ENCODE measurements at regions not wholly inside any gene's neighbourhood (a gene's known extent, or its start where the extent isn't known, plus 50 kb on each side); places are given as distances from the start of the nearest gene placed in this dataset.

DNA sequence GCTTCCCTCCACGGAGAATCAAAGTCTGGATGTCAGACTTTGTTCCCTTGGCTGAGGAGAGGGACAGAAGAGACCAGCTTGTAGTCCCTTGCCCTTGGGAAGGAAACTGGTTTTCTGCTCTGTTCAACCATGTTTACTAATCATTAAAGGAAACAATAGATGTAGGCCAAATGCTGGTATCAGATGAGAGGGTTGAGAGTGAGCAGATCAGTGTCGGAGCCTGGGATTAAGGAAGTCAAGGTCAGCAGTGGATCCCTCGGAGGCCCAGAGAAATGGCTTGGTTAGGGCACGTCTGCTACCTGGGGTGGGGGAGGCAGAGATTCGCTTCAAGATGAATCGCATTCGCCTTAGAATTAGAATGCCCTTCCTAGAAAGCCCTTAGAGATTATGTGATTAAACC is 109.1 kb downstream of the MYCN start:
- H3K36me3 ChIP-seq (ENCODE audit: control insufficient read depth in 4 of 4, insufficient read depth in 3 of 4, low read depth in 1 of 4, low read length in 3 of 4): no peaks in the 10 kb centered on the region
- no peak overlapping the region for H3K9ac ChIP-seq (ENCODE audit: low read depth in 1 of 2, low read length in 2 of 2)
- no peak for DNase-seq (ENCODE audit: low spot score)
- peaks cover 0 to 2% (median 0%) of the 10 kb centered on the region in 4 donors for H3K27me3 ChIP-seq (ENCODE audit: control insufficient read depth in 4 of 4, insufficient read depth in 4 of 4, low read length in 3 of 4)
- H3K4me1 ChIP-seq (ENCODE audit: control insufficient read depth in 4 of 4, insufficient read depth in 4 of 4, low read length in 3 of 4): no peaks in the 10 kb centered on the region
- WGBS: 84% methylated on average over 7 of the region's 7 CpGs
- no peak overlapping the region for H3K4me3 ChIP-seq (ENCODE audit: low read depth in 1 of 3, low read length in 3 of 3)
- no peaks in the 10 kb centered on the region for H3K9me3 ChIP-seq (ENCODE audit: control insufficient read depth in 4 of 4, low read length in 3 of 4)
- TF ChIP-seq FOXA1 (IDR thresholded peaks at IDR 0.05) (no peak), SP1 (IDR thresholded peaks at IDR 0.05) (no peak), TAF1 (conservative IDR thresholded peaks at IDR 0.05) (no peak), HNF4A (conservative IDR thresholded peaks at IDR 0.05) (no peak), HNF4G (IDR thresholded peaks at IDR 0.05) (no peak), CTCF (IDR thresholded peaks at IDR 0.05; ENCODE audit: low read depth, low read length, missing input control) (no peak), EGR1 (IDR thresholded peaks at IDR 0.05; ENCODE audit: low read depth in 2 of 2) (no peak), ATF3 (IDR thresholded peaks at IDR 0.05) (no peak), RXRA (IDR thresholded peaks at IDR 0.05) (no peak), JUND (IDR thresholded peaks at IDR 0.05) (no peak), RAD21 (IDR thresholded peaks at IDR 0.05) (no peak), ZBTB33 (IDR thresholded peaks at IDR 0.05) (no peak), GABPA (IDR thresholded peaks at IDR 0.05 in 1 of 2, conservative IDR thresholded peaks at IDR 0.05 in 1 of 2) (no peak)
- no peak overlapping the region for H3K27ac ChIP-seq (ENCODE audit: low read depth in 1 of 2, low read length in 2 of 2)

GRCh38 chr2:16048466-16048865 is 108.1 kb downstream of the MYCN start:
- Histone ChIP-seq H3K27ac (ENCODE audit: low read depth in 1 of 2, low read length in 2 of 2) (no peak overlapping the region), H3K36me3 (ENCODE audit: control insufficient read depth in 4 of 4, insufficient read depth in 3 of 4, low read depth in 1 of 4, low read length in 3 of 4) (no peaks in the 10 kb centered on the region), H3K4me3 (ENCODE audit: low read depth in 1 of 3, low read length in 3 of 3) (no peak overlapping the region), H3K27me3 (ENCODE audit: control insufficient read depth in 4 of 4, insufficient read depth in 4 of 4, low read length in 3 of 4) (peaks cover 0 to 2% (median 0%) of the 10 kb centered on the region in 4 donors), H3K9ac (ENCODE audit: low read depth in 1 of 2, low read length in 2 of 2) (no peak overlapping the region), H3K4me1 (ENCODE audit: control insufficient read depth in 4 of 4, insufficient read depth in 4 of 4, low read length in 3 of 4) (no peaks in the 10 kb centered on the region), H3K9me3 (ENCODE audit: control insufficient read depth in 4 of 4, low read length in 3 of 4) (no peaks in the 10 kb centered on the region)
- TF ChIP-seq ATF3 (IDR thresholded peaks at IDR 0.05): no peak
- TF ChIP-seq CTCF (IDR thresholded peaks at IDR 0.05; ENCODE audit: low read depth, low read length, missing input control): no peak
- TF ChIP-seq RAD21 (IDR thresholded peaks at IDR 0.05): no peak
- no peak for TF ChIP-seq FOXA2 (IDR thresholded peaks at IDR 0.05)
- no peak for TF ChIP-seq SP1 (IDR thresholded peaks at IDR 0.05)
- no peak for TF ChIP-seq GABPA (IDR thresholded peaks at IDR 0.05 in 1 of 2, conservative IDR thresholded peaks at IDR 0.05 in 1 of 2)
- no peak for TF ChIP-seq JUND (IDR thresholded peaks at IDR 0.05)
- no peak for TF ChIP-seq RXRA (IDR thresholded peaks at IDR 0.05)
- no peak for TF ChIP-seq HNF4A (conservative IDR thresholded peaks at IDR 0.05)
- TF ChIP-seq, protein P1, sequence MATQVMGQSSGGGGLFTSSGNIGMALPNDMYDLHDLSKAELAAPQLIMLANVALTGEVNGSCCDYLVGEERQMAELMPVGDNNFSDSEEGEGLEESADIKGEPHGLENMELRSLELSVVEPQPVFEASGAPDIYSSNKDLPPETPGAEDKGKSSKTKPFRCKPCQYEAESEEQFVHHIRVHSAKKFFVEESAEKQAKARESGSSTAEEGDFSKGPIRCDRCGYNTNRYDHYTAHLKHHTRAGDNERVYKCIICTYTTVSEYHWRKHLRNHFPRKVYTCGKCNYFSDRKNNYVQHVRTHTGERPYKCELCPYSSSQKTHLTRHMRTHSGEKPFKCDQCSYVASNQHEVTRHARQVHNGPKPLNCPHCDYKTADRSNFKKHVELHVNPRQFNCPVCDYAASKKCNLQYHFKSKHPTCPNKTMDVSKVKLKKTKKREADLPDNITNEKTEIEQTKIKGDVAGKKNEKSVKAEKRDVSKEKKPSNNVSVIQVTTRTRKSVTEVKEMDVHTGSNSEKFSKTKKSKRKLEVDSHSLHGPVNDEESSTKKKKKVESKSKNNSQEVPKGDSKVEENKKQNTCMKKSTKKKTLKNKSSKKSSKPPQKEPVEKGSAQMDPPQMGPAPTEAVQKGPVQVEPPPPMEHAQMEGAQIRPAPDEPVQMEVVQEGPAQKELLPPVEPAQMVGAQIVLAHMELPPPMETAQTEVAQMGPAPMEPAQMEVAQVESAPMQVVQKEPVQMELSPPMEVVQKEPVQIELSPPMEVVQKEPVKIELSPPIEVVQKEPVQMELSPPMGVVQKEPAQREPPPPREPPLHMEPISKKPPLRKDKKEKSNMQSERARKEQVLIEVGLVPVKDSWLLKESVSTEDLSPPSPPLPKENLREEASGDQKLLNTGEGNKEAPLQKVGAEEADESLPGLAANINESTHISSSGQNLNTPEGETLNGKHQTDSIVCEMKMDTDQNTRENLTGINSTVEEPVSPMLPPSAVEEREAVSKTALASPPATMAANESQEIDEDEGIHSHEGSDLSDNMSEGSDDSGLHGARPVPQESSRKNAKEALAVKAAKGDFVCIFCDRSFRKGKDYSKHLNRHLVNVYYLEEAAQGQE (IDR thresholded peaks at IDR 0.05): no peak
- no peak for TF ChIP-seq TAF1 (conservative IDR thresholded peaks at IDR 0.05)
- TF ChIP-seq, protein P2, sequence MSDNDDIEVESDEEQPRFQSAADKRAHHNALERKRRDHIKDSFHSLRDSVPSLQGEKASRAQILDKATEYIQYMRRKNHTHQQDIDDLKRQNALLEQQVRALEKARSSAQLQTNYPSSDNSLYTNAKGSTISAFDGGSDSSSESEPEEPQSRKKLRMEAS (IDR thresholded peaks at IDR 0.05): no peak
- no peak for TF ChIP-seq HNF4G (IDR thresholded peaks at IDR 0.05)
- TF ChIP-seq EGR1 (IDR thresholded peaks at IDR 0.05; ENCODE audit: low read depth in 2 of 2): no peak
- TF ChIP-seq FOXA1 (IDR thresholded peaks at IDR 0.05): no peak
- no peak for TF ChIP-seq ZBTB33 (IDR thresholded peaks at IDR 0.05)
- TF ChIP-seq YY1 (IDR thresholded peaks at IDR 0.05): no peak
- no peak for DNase-seq (ENCODE audit: low spot score)
- 87% methylated on average over 4 of the region's 4 CpGs for WGBS
